ENCODE measurements at regions not wholly inside any gene's neighbourhood (a gene's known extent, or its start where the extent isn't known, plus 50 kb on each side); places are given as distances from the start of the nearest gene placed in this dataset.

GRCh38 chr10:59125666-59126065, 50.8 kb upstream of the PHYHIPL start:
- Histone ChIP-seq H3K9me3 (ENCODE audit: control insufficient read depth, insufficient read depth, low read length) (no peaks in the 10 kb centered on the region), H4K8ac (ENCODE audit: low read depth in 2 of 2, low read length in 2 of 2) (no peak overlapping the region), H3K56ac (ENCODE audit: extremely low read depth, insufficient read depth, low read length) (no peak overlapping the region), H2BK5ac (ENCODE audit: low read depth, low read length, poor library complexity, severe bottlenecking) (no peak overlapping the region), H3K79me1 (ENCODE audit: low read depth in 1 of 2, low read length in 2 of 2) (no peaks in the 10 kb centered on the region), H3K18ac (ENCODE audit: low read depth, low read length) (no peak overlapping the region), H2BK20ac (ENCODE audit: low read depth, low read length) (no peak overlapping the region), H3K4ac (ENCODE audit: low read depth, low read length) (no peak overlapping the region), H2AFZ (replicated peaks; ENCODE audit: low read length, poor library complexity) (no peak overlapping the region), H3K27me3 (ENCODE audit: control insufficient read depth, insufficient read depth, low read length) (no peaks in the 10 kb centered on the region; the same call in 1 of the 2 replicates), H3K4me2 (ENCODE audit: low read depth, low read length) (no peak overlapping the region), H3K27ac (ENCODE audit: insufficient read depth, low read length) (no peak overlapping the region), H2BK15ac (ENCODE audit: low read depth, low read length) (no peak overlapping the region), H2AK9ac (replicated peaks; ENCODE audit: low read depth, low read length, poor library complexity) (no peak overlapping the region), H3K23ac (ENCODE audit: low read depth, low read length) (no peak overlapping the region), H4K5ac (ENCODE audit: low read depth, low read length) (no peak overlapping the region), H2BK120ac (ENCODE audit: low read depth, low read length) (no peak overlapping the region), H3K4me3 (ENCODE audit: insufficient read depth, low read depth, low read length) (no peak overlapping the region), H4K20me1 (ENCODE audit: insufficient read depth, low read length) (no peaks in the 10 kb centered on the region), H4K91ac (ENCODE audit: insufficient read depth, low read depth, low read length) (no peak overlapping the region), H3K36me3 (ENCODE audit: control insufficient read depth, insufficient read depth, low read length) (no peaks in the 10 kb centered on the region), H3K4me1 (ENCODE audit: control insufficient read depth, insufficient read depth, low read length) (no peaks in the 10 kb centered on the region), H3K9ac (ENCODE audit: low read depth, low read length) (no peak overlapping the region), H3K14ac (replicated peaks; ENCODE audit: low read depth, low read length) (no peak overlapping the region), H2AK5ac (ENCODE audit: low read depth, low read length) (no peak overlapping the region), H3K9me1 (ENCODE audit: insufficient read depth, low read length) (no peaks in the 10 kb centered on the region)
- dilution Hi-C loops (cut with HindIII; ENCODE audit: low sequenced_read_pairs, unreplicated experiment): no loop called here
- ATAC-seq (ENCODE audit: low read depth): no peak
- in situ Hi-C loops (cut with MboI; ENCODE audit: low sequenced_read_pairs): no loop called here
- DNase-seq: no peak
- ChIA-PET POLR2A (ENCODE audit: unreplicated experiment) (no interaction called here), CTCF (no interaction called here)
- no TSS peak for BruUV-seq (replicated peaks)
- TF ChIP-seq RCOR1 (IDR thresholded peaks at IDR 0.05; ENCODE audit: insufficient replicate concordance, low read length): no peak
- TF ChIP-seq NFE2L2 (IDR thresholded peaks at IDR 0.05; ENCODE audit: low read depth, low read length): no peak
- TF ChIP-seq MXI1 (IDR thresholded peaks at IDR 0.05; ENCODE audit: borderline replicate concordance, low read depth, low read length): no peak
- no peak for TF ChIP-seq RAD21 (IDR thresholded peaks at IDR 0.05; ENCODE audit: low read length)
- TF ChIP-seq RFX5 (IDR thresholded peaks at IDR 0.05; ENCODE audit: low read depth, low read length): no peak
- no peak for TF ChIP-seq SMC3 (IDR thresholded peaks at IDR 0.05; ENCODE audit: low read depth, low read length)
- TF ChIP-seq ELK1 (IDR thresholded peaks at IDR 0.05; ENCODE audit: borderline replicate concordance, low read depth, low read length): no peak
- no peak for TF ChIP-seq MAZ (IDR thresholded peaks at IDR 0.05; ENCODE audit: borderline replicate concordance, low read depth, low read length)
- no peak for TF ChIP-seq CEBPB (IDR thresholded peaks at IDR 0.05; ENCODE audit: low read depth, low read length)
- no peak for TF ChIP-seq MAFK (IDR thresholded peaks at IDR 0.05; ENCODE audit: low read depth, low read length)
- TF ChIP-seq FOS (IDR thresholded peaks at IDR 0.05; ENCODE audit: low read depth, low read length): no peak
- intact Hi-C loops (cut with micrococcal nuclease): loop anchor here (10.0 kb wide), 1 partner anchor 341 kb away; no protein-coding TSS in a partner anchor
